Gastrocnemius medialis (tissue), 4 donors: ENCODE measurements at regions not wholly inside any gene's neighbourhood (a gene's known extent, or its start where the extent isn't known, plus 50 kb on each side); places are given as distances from the start of the nearest gene placed in this dataset.

Source experiments
- CTCF ChIP-seq, 5 experiments: fragments of 450-650 bp in 3 of 5; fragments of 200-600 bp in 2 of 5; sonication (generic) in 2 of 5; IDR thresholded peaks in 4 of 5; conservative IDR thresholded peaks in 1 of 5; 1 replicate in 4 of 5; 2 replicates in 1 of 5; pipeline ENCODE4 v1.5.1; 2016 to 2019; ENCODE audit warnings: antibody characterized with exemption in 5 of 5, mild to moderate bottlenecking in 3 of 5, moderate library complexity in 3 of 5
- POLR2A ChIP-seq, 2 donors: fragments of 450-650 bp; IDR thresholded peaks; one replicate each; pipeline ENCODE4 v1.6.1; 2017; ENCODE audit warnings: antibody characterized with exemption in 2 of 2, mild to moderate bottlenecking in 2 of 2, moderate library complexity in 2 of 2

DNA sequence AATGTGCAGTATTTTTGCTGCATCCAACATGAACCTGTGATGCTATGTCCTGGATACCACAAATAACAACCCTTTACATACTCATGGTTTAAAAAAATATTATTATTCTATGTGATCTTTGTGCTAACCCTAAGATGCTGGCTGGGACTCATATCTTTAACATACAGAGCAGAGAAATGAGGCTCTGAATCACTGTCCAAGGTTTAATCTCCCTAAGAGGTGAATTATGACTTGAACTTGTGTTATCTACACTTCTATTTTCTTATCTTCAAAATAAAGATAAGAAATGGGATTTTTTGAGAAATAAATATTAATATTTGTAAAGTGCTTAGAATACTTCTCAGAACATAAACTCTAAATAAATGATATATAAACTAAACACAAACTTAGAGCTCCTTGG is 68.8 kb upstream of the GRIA1 start:
- TF ChIP-seq CTCF (IDR thresholded peaks at IDR 0.05 in 4 of 5, conservative IDR thresholded peaks at IDR 0.05 in 1 of 5): no peak
- TF ChIP-seq POLR2A (IDR thresholded peaks at IDR 0.05): no peak
